Ureter (tissue), 1 donor: ENCODE measurements at regions not wholly inside any gene's neighbourhood (a gene's known extent, or its start where the extent isn't known, plus 50 kb on each side); places are given as distances from the start of the nearest gene placed in this dataset.

Experiments used
- DNase-seq: peaks from one replicate; pipeline ENCODE4 v3.0.0-alpha.2; 2020; ENCODE audit warnings: low spot score
- donor health status: DM: yes; HTN: yes; CAD: no.

GRCh38 chr9:16309469-16310271 lies 560.8 kb downstream of the BNC2 start:
- peak; percentile 55 for DNase-seq

- DNase-seq: no peak
Observed at GRCh38 chr9:16310278-16311110, 560.0 kb downstream of the BNC2 start.

- no peak for DNase-seq
Observed at GRCh38 chr9:16312116-16312515, 558.4 kb downstream of the BNC2 start.

- no peak for DNase-seq
Observed at GRCh38 chr9:16312962-16313546, 557.4 kb downstream of the BNC2 start.

GRCh38 chr9:16314476-16314875 lies 556.0 kb downstream of the BNC2 start:
- DNase-seq: no peak

- no peak for DNase-seq
Observed at GRCh38 chr9:16315720-16316119, 554.8 kb downstream of the BNC2 start.

- no peak for DNase-seq
Observed at GRCh38 chr9:16316456-16316855, 554.0 kb downstream of the BNC2 start.

GRCh38 chr9:16316911-16317817 lies 553.3 kb downstream of the BNC2 start:
- no peak for DNase-seq

GRCh38 chr9:16318516-16319060 lies 551.9 kb downstream of the BNC2 start:
- DNase-seq: no peak

GRCh38 chr9:16319646-16320045 lies 550.8 kb downstream of the BNC2 start:
- DNase-seq: no peak

GRCh38 chr9:16320338-16320902 lies 550.0 kb downstream of the BNC2 start:
- no peak for DNase-seq

GRCh38 chr9:16321461-16322119 lies 548.9 kb downstream of the BNC2 start:
- no peak for DNase-seq

- no peak for DNase-seq
Observed at GRCh38 chr9:16322849-16323248, 547.6 kb downstream of the BNC2 start.

- DNase-seq: no peak
Observed at GRCh38 chr9:16325966-16326365, 544.5 kb downstream of the BNC2 start.

GRCh38 chr9:16328349-16328748 lies 542.1 kb downstream of the BNC2 start:
- DNase-seq: no peak

GRCh38 chr9:16329671-16330113 lies 540.8 kb downstream of the BNC2 start:
- no peak for DNase-seq

- no peak for DNase-seq
Observed at GRCh38 chr9:16331031-16331430, 539.4 kb downstream of the BNC2 start.

GRCh38 chr9:16331527-16331926 lies 538.9 kb downstream of the BNC2 start:
- no peak for DNase-seq

- no peak for DNase-seq
Observed at GRCh38 chr9:16333691-16334090, 536.8 kb downstream of the BNC2 start.
